B cell (primary cell): ENCODE measurements at regions not wholly inside any gene's neighbourhood (a gene's known extent, or its start where the extent isn't known, plus 50 kb on each side); places are given as distances from the start of the nearest gene placed in this dataset.

Experiments used
- CTCF ChIP-seq: fragments of 200-600 bp; IDR thresholded peaks from one replicate; pipeline ENCODE4 v1.8.0; 2022; ENCODE audit warnings: antibody characterized with exemption, mild to moderate bottlenecking
- EZH2 ChIP-seq: IDR thresholded peaks from 2 replicates; pipeline ENCODE4 v1.6.1; 2012; ENCODE audit warnings: borderline replicate concordance, low read depth, mild to moderate bottlenecking, moderate library complexity, low read length; ENCODE audit not compliant: insufficient read depth, poor library complexity, severe bottlenecking

- TF ChIP-seq CTCF (no peak), EZH2 (no peak)
Observed at GRCh38 chr16:59373632-59374031, 639.5 kb upstream of the GOT2 start.
